Stimulated activated CD4-positive, alpha-beta T cell treated with anti-CD3 and anti-CD28 coated beads, Interleukin-1b, Interleukin-23, amount 100 ng/mL, for 24 hours (primary cell): ENCODE measurements at regions not wholly inside any gene's neighbourhood (a gene's known extent, or its start where the extent isn't known, plus 50 kb on each side); places are given as distances from the start of the nearest gene placed in this dataset.
"Not testable (repeated sequence)": the region's sequence is repeated elsewhere in the genome, so short reads cannot be mapped to it uniquely, and the experiment has no call there.

Experiments
- DNase-seq, 4 experiments: peaks; one replicate each; pipeline ENCODE4 v3.0.0-alpha.2; 2020; ENCODE audit warnings: low read depth in 4 of 4, low spot score in 1 of 4

GRCh38 chr2:7420530-7420929 lies 503.3 kb downstream of the RNF144A start:
- no peak for DNase-seq

- DNase-seq = no peak
These were observed 507.3 kb downstream of the RNF144A start for GRCh38 chr2:7424481-7424880.

GRCh38 chr2:7427293-7428060 lies 510.3 kb downstream of the RNF144A start:
- DNase-seq = no peak

- DNase-seq = no peak
These were observed 511.4 kb downstream of the RNF144A start for GRCh38 chr2:7428454-7429204.

- DNase-seq = no peak
These were observed 512.5 kb downstream of the RNF144A start for GRCh38 chr2:7429733-7430132.

GRCh38 chr2:7430421-7430868 lies 513.2 kb downstream of the RNF144A start:
- no peak for DNase-seq

GRCh38 chr2:7430869-7431641 lies 513.8 kb downstream of the RNF144A start:
- DNase-seq = no peak

GRCh38 chr2:7432436-7432835 lies 515.2 kb downstream of the RNF144A start:
- DNase-seq = no peak

- no peak for DNase-seq
These were observed 519.1 kb downstream of the RNF144A start for GRCh38 chr2:7436096-7436906.

GRCh38 chr2:7437141-7437540 lies 519.9 kb downstream of the RNF144A start:
- DNase-seq = no peak

GRCh38 chr2:7437716-7438632 lies 520.8 kb downstream of the RNF144A start:
- no peak for DNase-seq

- no peak for DNase-seq
These were observed 521.6 kb downstream of the RNF144A start for GRCh38 chr2:7438855-7439254.

GRCh38 chr2:7440977-7441376 lies 523.8 kb downstream of the RNF144A start:
- DNase-seq = no peak

- not testable (repeated sequence) for DNase-seq
These were observed 524.6 kb downstream of the RNF144A start for GRCh38 chr2:7441841-7442240.

GRCh38 chr2:7444626-7445025 lies 527.4 kb downstream of the RNF144A start:
- no peak for DNase-seq

GRCh38 chr2:7448578-7449264 lies 531.5 kb downstream of the RNF144A start:
- no peak for DNase-seq

GRCh38 chr2:7449298-7449697 lies 532.1 kb downstream of the RNF144A start:
- DNase-seq = no peak

GRCh38 chr2:7450188-7450832 lies 533.1 kb downstream of the RNF144A start:
- peak in 2 of 4 experiments; percentile 32 to 54 for DNase-seq

- DNase-seq = no peak
These were observed 533.6 kb downstream of the RNF144A start for GRCh38 chr2:7450833-7451190.
